KOPT-K1 (cell line): ENCODE measurements at regions not wholly inside any gene's neighbourhood (a gene's known extent, or its start where the extent isn't known, plus 50 kb on each side); places are given as distances from the start of the nearest gene placed in this dataset.
"Not testable (repeated sequence)": the region's sequence is repeated elsewhere in the genome, so short reads cannot be mapped to it uniquely, and the experiment has no call there.

Experiments used
- H3K27ac ChIP-seq: fragments of 200-600 bp; sonication (generic); 2 replicates; pipeline ENCODE4 v1.5.1; 2016; ENCODE audit warnings: antibody characterized with exemption, mild to moderate bottlenecking, low read depth, low read length; ENCODE audit not compliant: poor library complexity, severe bottlenecking
- H3K36me3 ChIP-seq: fragments of 200-600 bp; sonication (generic); 2 replicates; pipeline ENCODE4 v1.5.1; 2017; ENCODE audit warnings: antibody characterized with exemption, mild to moderate bottlenecking, low read length, moderate library complexity; ENCODE audit not compliant: insufficient read depth
- H3K9me3 ChIP-seq: fragments of 200-600 bp; sonication (generic); 2 replicates; pipeline ENCODE4 v1.5.1; 2017; ENCODE audit warnings: antibody characterized with exemption, low read length, mild to moderate bottlenecking; ENCODE audit not compliant: insufficient read depth, poor library complexity, severe bottlenecking

- not testable (repeated sequence) for H3K36me3 ChIP-seq, H3K27ac ChIP-seq, H3K9me3 ChIP-seq
Observed at GRCh38 chr7:68866721-68867120, 731.6 kb upstream of the AUTS2 start.

GRCh38 chr7:68868978-68869377 lies 729.3 kb upstream of the AUTS2 start:
- peaks cover 8% of the 10 kb centered on the region for H3K9me3 ChIP-seq
- no peaks in the 10 kb centered on the region for H3K36me3 ChIP-seq
- H3K27ac ChIP-seq: no peak overlapping the region

GRCh38 chr7:68873616-68874015 lies 724.7 kb upstream of the AUTS2 start:
- Histone ChIP-seq H3K36me3 (no peaks in the 10 kb centered on the region), H3K27ac (no peak overlapping the region), H3K9me3 (no peaks in the 10 kb centered on the region)

- H3K27ac ChIP-seq: no peak overlapping the region
- H3K36me3 ChIP-seq: no peaks in the 10 kb centered on the region
- H3K9me3 ChIP-seq: no peaks in the 10 kb centered on the region
Observed at GRCh38 chr7:68875857-68876256, 722.4 kb upstream of the AUTS2 start.

GRCh38 chr7:68887116-68887515 lies 711.2 kb upstream of the AUTS2 start:
- H3K36me3 ChIP-seq, H3K9me3 ChIP-seq, H3K27ac ChIP-seq: not testable (repeated sequence)

GRCh38 chr7:68888971-68889385 lies 709.3 kb upstream of the AUTS2 start:
- H3K36me3 ChIP-seq: no peaks in the 10 kb centered on the region
- no peaks in the 10 kb centered on the region for H3K9me3 ChIP-seq
- no peak overlapping the region for H3K27ac ChIP-seq

GRCh38 chr7:68892236-68892635 lies 706.0 kb upstream of the AUTS2 start:
- Histone ChIP-seq H3K36me3 (no peaks in the 10 kb centered on the region), H3K27ac (no peak overlapping the region), H3K9me3 (no peaks in the 10 kb centered on the region)

GRCh38 chr7:68893411-68893810 lies 704.9 kb upstream of the AUTS2 start:
- no peak overlapping the region for H3K27ac ChIP-seq
- H3K36me3 ChIP-seq: no peaks in the 10 kb centered on the region
- H3K9me3 ChIP-seq: no peaks in the 10 kb centered on the region

GRCh38 chr7:68899156-68899555 lies 699.1 kb upstream of the AUTS2 start:
- not testable (repeated sequence) for H3K36me3 ChIP-seq, H3K9me3 ChIP-seq, H3K27ac ChIP-seq

- H3K36me3 ChIP-seq: no peaks in the 10 kb centered on the region
- H3K9me3 ChIP-seq: no peaks in the 10 kb centered on the region
- no peak overlapping the region for H3K27ac ChIP-seq
Observed at GRCh38 chr7:68900096-68900495, 698.2 kb upstream of the AUTS2 start.

GRCh38 chr7:68904630-68905029 lies 693.6 kb upstream of the AUTS2 start:
- Histone ChIP-seq H3K36me3 (no peaks in the 10 kb centered on the region), H3K9me3 (no peaks in the 10 kb centered on the region), H3K27ac (no peak overlapping the region)

- H3K9me3 ChIP-seq: peaks cover 5% of the 10 kb centered on the region
- H3K27ac ChIP-seq: no peak overlapping the region
- H3K36me3 ChIP-seq: no peaks in the 10 kb centered on the region
Observed at GRCh38 chr7:68911754-68912153, 686.5 kb upstream of the AUTS2 start.

GRCh38 chr7:68914006-68914405 lies 684.3 kb upstream of the AUTS2 start:
- Histone ChIP-seq H3K27ac (no peak overlapping the region), H3K9me3 (peaks cover 22% of the 10 kb centered on the region), H3K36me3 (no peaks in the 10 kb centered on the region)

GRCh38 chr7:68917041-68917651 lies 681.1 kb upstream of the AUTS2 start:
- no peak overlapping the region for H3K27ac ChIP-seq
- no peaks in the 10 kb centered on the region for H3K36me3 ChIP-seq
- H3K9me3 ChIP-seq: peaks cover 18% of the 10 kb centered on the region

GRCh38 chr7:68918621-68919020 lies 679.7 kb upstream of the AUTS2 start:
- Histone ChIP-seq H3K36me3 (no peaks in the 10 kb centered on the region), H3K9me3 (peaks cover 18% of the 10 kb centered on the region), H3K27ac (no peak overlapping the region)

GRCh38 chr7:68922850-68923249 lies 675.4 kb upstream of the AUTS2 start:
- no peaks in the 10 kb centered on the region for H3K36me3 ChIP-seq

More at GRCh38 chr7:68922850-68923249, 675.4 kb upstream of the AUTS2 start:
- Histone ChIP-seq H3K27ac (no peak overlapping the region), H3K9me3 (peaks cover 7% of the 10 kb centered on the region)
